PC-3 (cell line): ENCODE measurements at regions not wholly inside any gene's neighbourhood (a gene's known extent, or its start where the extent isn't known, plus 50 kb on each side); places are given as distances from the start of the nearest gene placed in this dataset.

Experiments used
- ATAC-seq: fragments of 200-7000 bp; cut with Tn5 transposase; 2 replicates; pipeline ENCODE4 v1.9.1; 2020; ENCODE audit warnings: mild to moderate bottlenecking, moderate library complexity
- BruUV-seq: library from RNA; stranded (reverse); fragments of 400-500 nt; replicated peaks from 2 replicates; lab custom pipeline; 2021; lab: Mats Ljungman, UMichigan
- CTCF ChIA-PET: fragments of 300-600 bp; sonication (Branson Sonifier 250); formaldehyde crosslinking; loops from one replicate; lab custom pipeline; 2022; ENCODE audit warnings: antibody characterized with exemption; lab: Charles Lee
- POLR2A ChIA-PET: fragments of 300-600 bp; sonication (Branson Sonifier 250); formaldehyde crosslinking; loops from one replicate; lab custom pipeline; 2022; ENCODE audit warnings: antibody characterized with exemption; ENCODE audit not compliant: unreplicated experiment; lab: Charles Lee
- DNase-seq: peaks from one replicate; pipeline ENCODE4 v3.0.0-alpha.2; 2015
- H2AFZ ChIP-seq: fragments of 300-600 bp; sonication (generic); 2 replicates; pipeline ENCODE4 v1.6.0; 2016; ENCODE audit warnings: antibody characterized with exemption, low read length
- H3F3A ChIP-seq: fragments of 300-600 bp; sonication (generic); one replicate; pipeline ENCODE4 v1.6.0; 2017; ENCODE audit warnings: antibody characterized with exemption, low read length, control low read depth, mild to moderate bottlenecking; ENCODE audit not compliant: unreplicated experiment
- H3K27ac ChIP-seq: fragments of 300-600 bp; sonication (generic); 2 replicates; pipeline ENCODE4 v1.5.1; 2016; ENCODE audit warnings: mild to moderate bottlenecking, low read length
- H3K27me3 ChIP-seq: fragments of 300-600 bp; sonication (generic); 2 replicates; pipeline ENCODE4 v1.6.1; 2016; ENCODE audit warnings: low read length, mixed read lengths
- H3K36me3 ChIP-seq: fragments of 300-600 bp; sonication (generic); 2 replicates; pipeline ENCODE4 v1.6.1; 2016; ENCODE audit warnings: low read depth, mixed run types, low read length, mixed read lengths
- H3K4me1 ChIP-seq: fragments of 300-600 bp; sonication (generic); 2 replicates; pipeline ENCODE4 v1.5.1; 2016; ENCODE audit warnings: low read length; ENCODE audit not compliant: insufficient read depth
- H3K4me2 ChIP-seq: fragments of 300-600 bp; sonication (generic); 2 replicates; pipeline ENCODE4 v1.6.0; 2016; ENCODE audit warnings: low read length
- H3K4me3 ChIP-seq: fragments of 300-600 bp; sonication (generic); 2 replicates; pipeline ENCODE4 v1.5.1; 2016; ENCODE audit warnings: mild to moderate bottlenecking, low read length, mixed read lengths
- H3K79me2 ChIP-seq: fragments of 300-600 bp; sonication (generic); 2 replicates; pipeline ENCODE4 v1.6.1; 2017; ENCODE audit warnings: low read length, mixed read lengths
- H3K9ac ChIP-seq: fragments of 300-600 bp; sonication (generic); 2 replicates; pipeline ENCODE4 v1.6.0; 2016; ENCODE audit warnings: mild to moderate bottlenecking, low read length
- H3K9me2 ChIP-seq: fragments of 300-600 bp; sonication (generic); replicated peaks from 2 replicates; pipeline ENCODE4 v1.6.1; 2016; ENCODE audit warnings: mixed run types, low read length, mixed read lengths
- H3K9me3 ChIP-seq: fragments of 300-600 bp; sonication (generic); 2 replicates; pipeline ENCODE4 v1.6.1; 2016; ENCODE audit warnings: low read length, mixed read lengths
- H4K20me1 ChIP-seq: fragments of 300-600 bp; sonication (generic); 2 replicates; pipeline ENCODE4 v1.6.1; 2016; ENCODE audit warnings: low read length, mixed read lengths
- CTCF ChIP-seq: fragments of 300-600 bp; sonication (generic); conservative IDR thresholded peaks from 2 replicates; pipeline ENCODE4 v1.5.1; 2017; ENCODE audit warnings: antibody characterized with exemption, low read depth, mild to moderate bottlenecking, low read length
- EZH2 ChIP-seq: fragments of 300-600 bp; sonication (generic); IDR thresholded peaks from one replicate; pipeline ENCODE4 v1.6.1; 2017; ENCODE audit warnings: antibody characterized with exemption, mild to moderate bottlenecking, low read length; ENCODE audit not compliant: unreplicated experiment
- EZH2phosphoT487 ChIP-seq: fragments of 300-600 bp; sonication (generic); IDR thresholded peaks from 2 replicates; pipeline ENCODE4 v1.6.1; 2018; ENCODE audit warnings: mild to moderate bottlenecking, antibody characterized with exemption, low read length, borderline replicate concordance
- intact Hi-C: fragments of 100-400 bp; cut with micrococcal nuclease; formaldehyde crosslinking; loops from 2 replicates; pipeline ENCODE4 v1.9.0; 2023

DNA sequence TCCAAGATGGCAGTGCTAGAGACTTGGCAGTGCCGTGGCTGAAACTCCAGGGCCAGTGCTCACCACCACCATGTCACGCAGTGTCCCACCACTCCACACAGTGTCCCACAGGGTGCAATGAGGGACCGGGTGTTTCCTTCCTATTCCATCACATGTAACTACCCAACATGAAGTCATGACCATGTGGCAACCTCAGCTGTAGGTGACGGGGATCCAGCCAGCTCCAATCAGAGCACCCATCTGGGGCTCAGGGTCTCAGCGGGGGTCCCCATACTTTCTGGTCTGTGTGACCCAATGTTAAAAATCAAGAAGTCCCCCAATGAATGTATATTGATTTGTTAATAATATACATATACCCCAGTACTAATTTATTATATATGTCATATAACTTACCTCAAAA, 52.1 kb downstream of the PTGR3 start:
- no peak overlapping the region for H3K4me2 ChIP-seq
- CTCF ChIA-PET, result no interaction called here

GRCh38 chr18:75156139-75156750, 52.7 kb downstream of the PTGR3 start:
- Histone ChIP-seq H3K4me2 (no peak overlapping the region), H3F3A (no peaks in the 10 kb centered on the region), H4K20me1 (no peaks in the 10 kb centered on the region), H2AFZ (no peak overlapping the region), H3K27ac (no peak overlapping the region), H3K4me3 (no peak overlapping the region), H3K9me2 (no peaks in the 10 kb centered on the region), H3K4me1 (no peaks in the 10 kb centered on the region), H3K27me3 (peaks cover 15% of the 10 kb centered on the region; the same call in 1 of the 2 replicates), H3K9ac (no peak overlapping the region), H3K9me3 (no peaks in the 10 kb centered on the region), H3K79me2 (no peaks in the 10 kb centered on the region), H3K36me3 (no peaks in the 10 kb centered on the region)
- POLR2A ChIA-PET, result no interaction called here
- no peak for ATAC-seq
- TF ChIP-seq EZH2phosphoT487 (no peak), EZH2 (no peak), CTCF (no peak)
- intact Hi-C loops, result no loop called here
- no TSS peak for BruUV-seq
- CTCF ChIA-PET, result no interaction called here
- DNase-seq, result no peak

More for the DNA sequence above, 52.1 kb downstream of the PTGR3 start:
- no peaks in the 10 kb centered on the region for H3K4me1 ChIP-seq
- H4K20me1 ChIP-seq, result no peaks in the 10 kb centered on the region
- no peak for ATAC-seq
- peaks cover 15% of the 10 kb centered on the region; the same call in 1 of the 2 replicates for H3K27me3 ChIP-seq
- no peaks in the 10 kb centered on the region for H3K36me3 ChIP-seq
- no TSS peak for BruUV-seq
- H2AFZ ChIP-seq, result no peak overlapping the region
- H3K9me3 ChIP-seq, result no peaks in the 10 kb centered on the region
- H3K4me3 ChIP-seq, result no peak overlapping the region
- no peaks in the 10 kb centered on the region for H3K9me2 ChIP-seq
- intact Hi-C loops, result no loop called here
- TF ChIP-seq EZH2 (no peak), EZH2phosphoT487 (no peak), CTCF (no peak)
- H3K79me2 ChIP-seq, result no peaks in the 10 kb centered on the region
- POLR2A ChIA-PET, result no interaction called here
- no peaks in the 10 kb centered on the region for H3F3A ChIP-seq
- DNase-seq, result no peak
- no peak overlapping the region for H3K9ac ChIP-seq
- no peak overlapping the region for H3K27ac ChIP-seq

GRCh38 chr18:75154997-75155396, 53.9 kb downstream of the PTGR3 start:
- BruUV-seq, result no TSS peak
- H4K20me1 ChIP-seq, result no peaks in the 10 kb centered on the region
- no peak overlapping the region for H3K27ac ChIP-seq
- no peaks in the 10 kb centered on the region for H3K4me1 ChIP-seq
- DNase-seq, result no peak
- H3K4me2 ChIP-seq, result no peak overlapping the region
- no peaks in the 10 kb centered on the region for H3F3A ChIP-seq
- H3K9me3 ChIP-seq, result no peaks in the 10 kb centered on the region
- no peak for ATAC-seq
- no peak overlapping the region for H3K9ac ChIP-seq
- H3K27me3 ChIP-seq, result peaks cover 6% of the 10 kb centered on the region; the same call in 1 of the 2 replicates
- H2AFZ ChIP-seq, result no peak overlapping the region
- ChIA-PET CTCF (no interaction called here), POLR2A (no interaction called here)
- H3K36me3 ChIP-seq, result no peaks in the 10 kb centered on the region
- H3K4me3 ChIP-seq, result no peak overlapping the region
- intact Hi-C loops, result no loop called here
- H3K9me2 ChIP-seq, result no peaks in the 10 kb centered on the region
- TF ChIP-seq EZH2 (no peak), CTCF (no peak), EZH2phosphoT487 (no peak)
- no peaks in the 10 kb centered on the region for H3K79me2 ChIP-seq
